K562 (cell line): ENCODE measurements at regions not wholly inside any gene's neighbourhood (a gene's known extent, or its start where the extent isn't known, plus 50 kb on each side); places are given as distances from the start of the nearest gene placed in this dataset.

Experiments
- ATAC-seq: fragments of 200-7000 bp; cut with Tn5 transposase; 3 replicates; pipeline ENCODE4 v1.9.1; 2020; ENCODE audit warnings: moderate library complexity
- BruUV-seq: library from RNA; stranded (reverse); fragments of 400-500 nt; replicated peaks from 2 replicates; lab custom pipeline; 2021; lab: Mats Ljungman, UMichigan
- CTCF ChIA-PET: fragments of 300-600 bp; formaldehyde crosslinking; extraction: SDS; loops from one replicate; lab custom pipeline; 2021; ENCODE audit warnings: low intra/inter-chr PET ratio; lab: Yijun Ruan, JAX
- POLR2A ChIA-PET: fragments of 300-600, 350-650 bp; sonication (Branson Sonifier 250); formaldehyde crosslinking; extraction: SDS; loops from one replicate; lab custom pipeline; 2021; ENCODE audit warnings: antibody characterized with exemption, inconsistent platforms; lab: Yijun Ruan, JAX
- DNase-seq, 4 experiments: peaks; one replicate each; pipeline versions ENCODE4 v3.0.0 to v3.0.0-alpha.2; 2011 to 2018; ENCODE audit warnings: low spot score in 3 of 4, mixed read lengths in 3 of 4; ENCODE audit errors: extremely low read depth in 1 of 4
- FAIRE-seq: peaks from 2 replicates; lab custom pipeline; 2011; peaks lifted over from hg19 to GRCh38; lab: Jason Lieb, UNC
- H2AFZ ChIP-seq: 2 replicates; pipeline ENCODE4 v1.6.0; 2011; ENCODE audit warnings: low read depth, low read length, control low read depth, inconsistent platforms
- H3K27ac ChIP-seq: fragments of 200-600 bp; 3 replicates; pipeline ENCODE4 v1.8.0; 2011; ENCODE audit warnings: low read depth, mild to moderate bottlenecking, control low read depth, inconsistent platforms, low read length, moderate library complexity, mixed read lengths; ENCODE audit errors: extremely low read depth
- H3K27me3 ChIP-seq, 2 experiments: fragments of 300-600 bp in 1 of 2; 2 replicates in 1 of 2; 3 replicates in 1 of 2; pipeline versions ENCODE4 v1.6.0 to v1.8.0; 2011; ENCODE audit warnings: inconsistent platforms in 2 of 2, low read length in 2 of 2, mild to moderate bottlenecking in 1 of 2, mixed read lengths in 1 of 2, moderate library complexity in 1 of 2; ENCODE audit not compliant: control insufficient read depth in 2 of 2, insufficient read depth in 2 of 2
- H3K36me3 ChIP-seq: fragments of 300-600 bp; 3 replicates; pipeline ENCODE4 v1.8.0; 2011; ENCODE audit warnings: mild to moderate bottlenecking, low read length, inconsistent platforms; ENCODE audit not compliant: control insufficient read depth, insufficient read depth
- H3K4me1 ChIP-seq, 2 experiments: fragments of 200-600 bp in 1 of 2; replicated peaks in 1 of 2; 2 replicates in 1 of 2; 3 replicates in 1 of 2; pipeline versions ENCODE4 v1.5.1 to v1.8.0; 2011; ENCODE audit warnings: inconsistent platforms in 2 of 2, low read length in 2 of 2, mild to moderate bottlenecking in 1 of 2, mixed read lengths in 1 of 2, moderate library complexity in 1 of 2; ENCODE audit not compliant: control insufficient read depth in 2 of 2, insufficient read depth in 2 of 2
- H3K4me2 ChIP-seq: 2 replicates; pipeline ENCODE4 v1.6.1; 2011; ENCODE audit warnings: low read length, control low read depth, inconsistent platforms, mixed read lengths; ENCODE audit not compliant: insufficient read depth
- H3K4me3 ChIP-seq: fragments of 200-600 bp; sonication (generic), shearing (Covaris generic); 2 replicates; pipeline ENCODE4 v1.5.1; 2016; ENCODE audit warnings: control low read depth, inconsistent platforms
- H3K79me2 ChIP-seq: fragments of 200-600 bp; 3 replicates; pipeline ENCODE4 v1.8.0; 2011; ENCODE audit warnings: low read length, inconsistent platforms; ENCODE audit not compliant: control insufficient read depth, insufficient read depth
- H3K9ac ChIP-seq, 2 experiments: 2 replicates each; pipeline versions ENCODE4 v1.6.0 to v1.6.1; 2011; ENCODE audit warnings: low read depth in 2 of 2, low read length in 2 of 2, control low read depth in 1 of 2, inconsistent platforms in 1 of 2, mild to moderate bottlenecking in 1 of 2, mixed read lengths in 1 of 2; ENCODE audit not compliant: insufficient read depth in 1 of 2
- H3K9me1 ChIP-seq: one replicate; pipeline ENCODE4 v1.6.0; 2011; ENCODE audit warnings: inconsistent platforms, mild to moderate bottlenecking, low read length, moderate library complexity; ENCODE audit not compliant: control insufficient read depth, insufficient read depth
- H3K9me3 ChIP-seq: replicated peaks from 2 replicates; pipeline ENCODE4 v1.5.1; 2011; ENCODE audit warnings: low read depth, low read length, inconsistent platforms; ENCODE audit not compliant: control insufficient read depth, insufficient read depth
- H4K20me1 ChIP-seq: replicated peaks from 2 replicates; pipeline ENCODE4 v1.6.1; 2011; ENCODE audit warnings: low read length, inconsistent platforms, mixed read lengths; ENCODE audit not compliant: control insufficient read depth, insufficient read depth
- BRF1 ChIP-seq: IDR thresholded peaks from 3 replicates; pipeline ENCODE4 v1.6.1; 2011; ENCODE audit warnings: borderline replicate concordance, mild to moderate bottlenecking; ENCODE audit not compliant: insufficient read length; ENCODE audit errors: extremely low read depth
- E2F6 ChIP-seq, 2 experiments: IDR thresholded peaks; 2 replicates each; pipeline ENCODE4 v1.6.1; 2011; ENCODE audit warnings: borderline replicate concordance in 1 of 2, control low read depth in 1 of 2, low read depth in 1 of 2, low read length in 1 of 2, mild to moderate bottlenecking in 1 of 2, mixed read lengths in 1 of 2, moderate library complexity in 1 of 2; ENCODE audit not compliant: insufficient read depth in 1 of 2, insufficient read length in 1 of 2, poor library complexity in 1 of 2, severe bottlenecking in 1 of 2; ENCODE audit errors: extremely low read depth in 1 of 2
- E4F1 ChIP-seq: fragments of 250-450 bp; sonication (Bioruptor Pico); IDR thresholded peaks from 2 replicates; pipeline ENCODE4 v1.5.0; 2021; ENCODE audit warnings: mild to moderate bottlenecking, borderline replicate concordance
- GATAD2A ChIP-seq: fragments of 450-650 bp; IDR thresholded peaks from 2 replicates; pipeline ENCODE4 v1.6.1; 2017
- IRF2 ChIP-seq: sonication (generic); formaldehyde crosslinking; IDR thresholded peaks from 2 replicates; pipeline ENCODE4 v1.8.1; 2022; ENCODE audit warnings: mild to moderate bottlenecking, missing genetic modification reagents
- NONO ChIP-seq, 2 experiments: fragments of 200-400 bp in 1 of 2; fragments of 450-650 bp in 1 of 2; formaldehyde crosslinking in 1 of 2; IDR thresholded peaks; 2 replicates each; pipeline ENCODE4 v1.6.1; 2017; ENCODE audit warnings: low read depth in 2 of 2, mild to moderate bottlenecking in 2 of 2, moderate library complexity in 2 of 2, low read length in 1 of 2
- RBM15 ChIP-seq: fragments of 200-400 bp; formaldehyde crosslinking; IDR thresholded peaks from 2 replicates; pipeline ENCODE4 v1.6.1; 2018; ENCODE audit warnings: mild to moderate bottlenecking, low read length, moderate library complexity; ENCODE audit not compliant: insufficient read depth
- SP2 ChIP-seq: IDR thresholded peaks from 2 replicates; pipeline ENCODE4 v1.6.1; 2011; ENCODE audit warnings: mild to moderate bottlenecking, low read depth, low read length, moderate library complexity; ENCODE audit not compliant: poor library complexity, severe bottlenecking; ENCODE audit errors: extremely low read depth
- THAP7 ChIP-seq: fragments of 250-450 bp; sonication (Bioruptor Pico); IDR thresholded peaks from 2 replicates; pipeline ENCODE4 v1.5.0; 2021
- ZBTB2 ChIP-seq: fragments of 450-650 bp; IDR thresholded peaks from 2 replicates; pipeline ENCODE4 v1.6.1; 2016; ENCODE audit warnings: antibody characterized with exemption
- ZNF609 ChIP-seq: sonication (generic); formaldehyde crosslinking; IDR thresholded peaks from 2 replicates; pipeline ENCODE4 v1.8.1; 2023; ENCODE audit warnings: missing genetic modification reagents, mild to moderate bottlenecking, borderline replicate concordance
- WGBS: fragments of 100-300 bp; shearing (Covaris generic); methylation state at CpG from one replicate; pipeline ENCODE4 v1.1.6; 2016; ENCODE audit warnings: low coverage, mixed read lengths; ENCODE audit not compliant: insufficient coverage; ENCODE audit errors: missing lambda C conversion rate; 5-methylcytosine and 5-hydroxymethylcytosine counted together
- in situ Hi-C: fragments of 300-500 bp; cut with MboI; formaldehyde crosslinking; loops from 4 replicates; pipeline ENCODE4 v1.15.0; 2018; ENCODE audit warnings: inconsistent platforms, mixed read lengths
- intact Hi-C: fragments of 100-400 bp; cut with micrococcal nuclease; formaldehyde crosslinking; loops from 2 replicates; pipeline ENCODE4 v1.14.2; 2022

- ChIA-PET CTCF (no interaction called here), POLR2A (no interaction called here)
- FAIRE-seq (no peak), ATAC-seq (no peak), DNase-seq (no peak)
- Histone ChIP-seq H3K9ac (no peak overlapping the region), H3K79me2 (no peaks in the 10 kb centered on the region), H3K4me1 (no peaks in the 10 kb centered on the region), H3K4me2 (no peak overlapping the region), H3K4me3 (no peak overlapping the region), H3K36me3 (no peaks in the 10 kb centered on the region), H3K27me3 (peaks cover 0 to 10% of the 10 kb centered on the region in 2 experiments; a peak in 1 of 5 replicates), H3K9me1 (no peaks in the 10 kb centered on the region), H3K27ac (no peak overlapping the region), H4K20me1 (no peaks in the 10 kb centered on the region), H2AFZ (no peak overlapping the region), H3K9me3 (no peaks in the 10 kb centered on the region)
- in situ Hi-C loops = no loop called here
- BruUV-seq = no TSS peak
- WGBS = 9% methylated on average over 1 of the region's 2 CpGs
- intact Hi-C loops = no loop called here
- TF ChIP-seq SP2 = no peak
- no peak for TF ChIP-seq BRF1
- no peak for TF ChIP-seq THAP7 (CRISPR knock-in tag)
- TF ChIP-seq E4F1 (CRISPR knock-in tag) = no peak
- no peak for TF ChIP-seq ZBTB2
- TF ChIP-seq IRF2 = no peak
- no peak for TF ChIP-seq RBM15
- TF ChIP-seq GATAD2A = no peak
- TF ChIP-seq E2F6 (IDR thresholded peaks at IDR 0.05; ENCODE audit: borderline replicate concordance in 1 of 2, extremely low read depth in 1 of 2, insufficient read depth in 1 of 2, insufficient read length in 1 of 2, low read depth in 1 of 2, low read length in 1 of 2, poor library complexity in 1 of 2, severe bottlenecking in 1 of 2) = no peak
- TF ChIP-seq ZNF609 = no peak
- no peak for TF ChIP-seq NONO (IDR thresholded peaks at IDR 0.05; ENCODE audit: low read depth in 2 of 2, low read length in 1 of 2)
Measured at GRCh38 chr13:109366525-109366924, 419.9 kb downstream of the IRS2 start.
